ENCODE measurements at regions not wholly inside any gene's neighbourhood (a gene's known extent, or its start where the extent isn't known, plus 50 kb on each side); places are given as distances from the start of the nearest gene placed in this dataset.

DNA sequence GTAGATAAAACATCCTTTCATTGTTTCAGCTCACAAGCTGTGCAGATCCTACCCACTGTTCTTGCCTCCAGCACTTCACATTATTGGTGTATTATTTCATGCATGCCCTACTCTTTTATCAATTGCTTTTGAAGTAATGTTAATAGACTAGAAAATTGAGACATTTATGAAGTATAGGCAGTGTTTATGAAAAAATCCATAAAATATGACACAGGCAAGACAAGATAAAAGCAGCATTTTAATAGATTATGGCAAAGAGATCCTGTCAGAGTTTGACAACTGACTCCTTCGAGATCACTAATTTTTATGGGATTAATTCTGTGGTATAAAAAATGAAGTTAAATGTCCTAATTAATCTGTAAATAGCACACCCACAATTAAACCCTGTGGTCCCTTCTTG is 217.2 kb upstream of the NANOGP8 start:
- TF ChIP-seq EZH2 (IDR thresholded peaks at IDR 0.05), result no peak
- no peak for TF ChIP-seq POLR2AphosphoS5 (IDR thresholded peaks at IDR 0.05; ENCODE audit: borderline replicate concordance, low read depth, low read length)
- TF ChIP-seq FOXP2 (optimal IDR thresholded peaks at IDR 0.05; ENCODE audit: control extremely low read depth, extremely low read length, insufficient read depth), result no peak

All from SK-N-MC (cell line).